ENCODE measurements at regions not wholly inside any gene's neighbourhood (a gene's known extent, or its start where the extent isn't known, plus 50 kb on each side); places are given as distances from the start of the nearest gene placed in this dataset.

DNA sequence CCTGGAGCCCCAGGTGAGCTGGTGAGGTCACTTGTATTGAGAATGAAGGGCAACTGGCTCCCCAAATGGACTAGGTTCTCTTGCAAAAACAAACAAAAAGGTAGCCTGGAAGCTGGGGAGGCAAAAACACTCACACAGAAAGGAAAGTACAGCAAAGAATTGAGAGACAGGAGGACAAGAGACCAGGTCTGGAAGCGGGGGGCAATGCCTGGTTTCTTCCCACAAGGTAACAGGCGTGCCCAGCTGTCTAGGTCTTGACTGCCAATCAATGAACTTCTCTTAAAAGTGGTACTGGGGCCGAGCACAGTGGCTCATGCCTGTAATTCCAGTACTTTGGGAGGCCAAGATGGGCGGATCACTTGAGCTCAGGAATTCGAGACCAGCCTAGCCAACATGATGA is 356.4 kb upstream of the TSHZ3 start:
- DNase-seq (ENCODE audit: low spot score in 2 of 2) (no peak), ATAC-seq (no peak)
- H3K9me3 Mint-ChIP-seq: peaks cover 13 to 22% of the 10 kb centered on the region in 2 donors
- no peak overlapping the region for H3K27ac Mint-ChIP-seq
- H3K36me3 Mint-ChIP-seq: no peaks in the 10 kb centered on the region

DNA sequence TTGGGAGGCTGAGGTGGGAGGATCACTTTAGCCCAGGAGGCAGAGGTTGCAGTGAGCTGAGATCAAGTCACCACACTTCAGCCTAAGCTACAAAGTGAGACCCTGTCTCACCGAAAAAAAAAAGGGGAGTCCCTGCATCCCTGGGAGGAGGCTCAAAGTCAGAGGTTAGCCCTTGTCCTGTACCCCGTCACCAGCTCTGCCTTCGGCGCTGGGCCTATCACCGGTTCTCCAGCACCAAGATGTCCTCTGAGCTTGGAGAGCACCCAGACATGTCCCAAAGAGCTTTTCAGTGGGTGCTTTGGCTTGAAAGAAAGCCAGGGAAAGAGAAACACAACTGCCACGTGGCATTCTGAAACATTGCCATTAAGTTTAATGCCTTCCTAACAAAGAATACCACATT is 356.9 kb upstream of the TSHZ3 start:
- no peak overlapping the region for H3K27ac Mint-ChIP-seq
- H3K36me3 Mint-ChIP-seq: no peaks in the 10 kb centered on the region
- ATAC-seq (no peak), DNase-seq (ENCODE audit: low spot score in 2 of 2) (no peak)
- H3K9me3 Mint-ChIP-seq: peaks cover 13 to 22% of the 10 kb centered on the region in 2 donors

DNA sequence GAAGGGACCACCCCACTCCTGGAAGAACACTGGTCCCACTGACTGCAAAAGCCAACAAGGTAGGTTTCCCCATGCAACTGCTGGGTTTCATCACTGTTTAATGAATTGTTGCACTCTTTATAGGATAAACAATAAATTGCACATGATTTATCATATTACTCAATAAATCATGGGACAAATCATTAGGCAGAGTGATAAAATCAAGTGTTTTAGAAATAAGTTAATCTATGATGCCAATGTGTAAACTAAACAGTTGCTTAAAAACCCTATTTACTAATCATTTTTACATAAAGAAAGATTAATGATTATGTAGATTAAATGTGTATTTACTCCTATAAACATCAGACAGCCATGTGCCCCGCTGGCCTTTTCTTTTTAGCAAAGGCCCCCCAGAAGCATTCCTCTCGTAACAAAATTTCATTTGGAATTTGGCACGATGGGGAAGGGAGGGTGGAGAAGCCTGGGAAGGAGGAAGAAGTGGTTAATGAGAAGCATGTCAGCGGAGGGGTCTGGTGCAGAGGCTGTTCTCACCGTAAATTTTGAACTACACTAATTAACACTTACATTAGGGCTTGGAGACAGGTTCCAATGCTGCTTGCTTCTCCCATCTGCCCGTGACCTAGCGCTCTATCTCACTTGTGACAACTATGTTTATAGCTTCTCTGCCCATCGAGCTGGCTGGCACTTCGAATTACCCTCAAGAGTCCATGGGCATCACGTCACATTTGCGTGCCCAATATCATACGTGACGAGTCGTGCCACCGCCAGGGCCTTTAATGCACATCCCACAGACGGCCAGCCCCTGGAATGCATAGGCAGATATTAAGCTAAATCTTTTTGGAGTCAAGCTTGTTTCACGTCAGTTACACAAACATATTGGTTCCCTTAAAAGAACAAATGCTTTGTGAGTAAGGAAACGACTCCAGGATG is 357.7 kb upstream of the TSHZ3 start:
- peaks cover 11 to 20% of the 10 kb centered on the region in 2 donors for H3K9me3 Mint-ChIP-seq
- H3K36me3 Mint-ChIP-seq: no peaks in the 10 kb centered on the region
- ATAC-seq (no peak), DNase-seq (ENCODE audit: low spot score in 2 of 2) (no peak)
- no peak overlapping the region for H3K27ac Mint-ChIP-seq

DNA sequence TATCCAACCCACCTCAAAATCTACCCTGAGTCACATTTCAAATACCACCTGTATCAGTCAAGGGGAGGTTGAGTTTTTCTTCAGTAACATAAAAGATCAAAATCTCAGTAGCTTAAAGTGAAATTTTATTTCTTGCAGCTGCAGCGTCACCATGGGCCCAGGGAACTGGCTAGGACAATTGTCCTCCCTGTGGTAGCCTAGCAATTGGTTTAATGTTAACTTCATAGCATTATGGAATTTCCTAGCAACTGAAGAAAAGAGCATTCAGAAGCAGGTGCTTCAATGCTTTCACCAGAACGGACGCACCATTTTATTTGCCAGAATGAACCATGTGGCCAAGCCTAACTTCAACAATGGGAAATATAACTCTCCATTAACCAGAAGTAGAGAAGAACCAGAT is 359.3 kb upstream of the TSHZ3 start:
- H3K27ac Mint-ChIP-seq: no peak overlapping the region
- peaks cover 2 to 12% of the 10 kb centered on the region in 2 donors for H3K9me3 Mint-ChIP-seq

DNA sequence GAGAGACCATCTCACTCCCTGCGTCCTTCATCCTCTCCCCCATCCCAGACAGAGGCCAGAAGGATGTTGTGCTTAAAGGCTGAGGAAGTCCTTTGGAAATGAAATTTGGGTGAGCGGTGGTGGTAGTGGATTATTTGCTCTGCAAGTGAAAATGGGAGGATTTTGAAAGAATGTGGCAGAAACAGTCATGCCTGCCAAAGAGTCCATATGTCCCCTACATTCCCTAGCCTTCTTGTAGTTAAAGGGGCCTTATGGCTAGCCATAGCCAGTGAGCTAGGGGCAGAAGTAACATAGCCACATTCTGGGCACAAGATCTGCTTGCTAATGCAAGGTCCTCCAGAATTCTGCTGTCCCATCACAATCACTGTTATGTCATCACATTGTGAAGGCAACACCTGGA is 360.2 kb upstream of the TSHZ3 start:
- Mint-ChIP-seq H3K9me3 (peaks cover 0 to 3% of the 10 kb centered on the region in 2 donors), H3K27ac (no peak overlapping the region), H3K36me3 (no peaks in the 10 kb centered on the region)
- DNase-seq (ENCODE audit: low spot score in 2 of 2): no peak
- ATAC-seq: no peak

More for the DNA sequence above, 359.3 kb upstream of the TSHZ3 start:
- ATAC-seq: no peak
- no peak for DNase-seq (ENCODE audit: low spot score in 2 of 2)
- no peaks in the 10 kb centered on the region for H3K36me3 Mint-ChIP-seq

DNA sequence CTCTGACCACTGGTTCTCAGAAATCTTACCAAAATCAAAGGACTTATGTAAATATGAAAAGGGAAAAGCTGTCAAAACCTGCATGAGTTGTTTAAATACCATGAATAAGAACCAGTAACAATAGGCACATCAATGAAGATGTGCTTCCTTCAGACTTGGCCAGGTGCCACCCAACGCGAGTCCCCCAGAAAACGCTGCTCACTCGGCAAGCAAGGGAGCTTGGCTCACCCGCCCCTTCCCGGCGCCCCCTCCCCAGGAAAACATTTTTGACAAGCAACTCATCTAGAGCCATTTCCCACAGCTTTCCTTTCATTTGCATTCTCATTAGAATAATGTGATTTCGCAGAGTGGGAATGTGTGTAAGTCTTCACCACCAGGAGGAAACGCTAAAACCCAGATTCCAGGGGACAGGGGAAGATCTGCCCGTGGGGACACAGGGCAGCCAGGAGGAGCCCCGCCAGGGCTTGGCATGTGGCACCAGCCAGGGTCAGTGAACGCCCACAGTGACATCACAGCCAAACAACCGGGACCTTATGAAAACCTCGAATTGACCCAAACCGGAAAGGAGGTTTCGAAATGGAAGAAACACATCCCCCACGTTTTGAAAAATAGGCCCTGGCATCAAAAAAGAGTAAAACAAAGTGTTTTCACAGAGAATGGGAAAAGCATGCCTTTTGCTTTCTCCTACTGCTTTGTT is 366.2 kb upstream of the TSHZ3 start:
- DNase-seq (ENCODE audit: low spot score in 2 of 2) (no peak), ATAC-seq (no peak)
- Mint-ChIP-seq H3K36me3 (no peaks in the 10 kb centered on the region), H3K27ac (no peak overlapping the region), H3K9me3 (no peaks in the 10 kb centered on the region)

DNA sequence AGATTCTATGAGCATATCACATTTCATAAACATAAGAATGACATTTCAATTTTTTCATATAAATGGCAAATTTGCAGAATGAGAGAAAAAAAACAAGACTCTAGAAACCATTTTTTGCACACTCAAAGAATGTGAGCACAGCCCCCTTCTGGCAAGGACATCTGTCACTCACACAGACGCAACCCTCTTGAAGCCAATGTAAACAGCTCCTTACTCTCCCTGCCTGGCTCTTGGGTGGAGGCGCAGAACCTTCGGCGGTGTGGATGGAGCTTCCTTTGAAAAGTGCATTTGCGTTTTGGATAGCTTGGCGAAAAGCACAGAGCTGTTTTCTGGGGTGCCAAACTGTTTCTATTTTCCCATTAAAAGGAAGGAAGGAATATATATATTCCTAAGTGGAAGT is 367.6 kb upstream of the TSHZ3 start:
- H3K36me3 Mint-ChIP-seq: no peaks in the 10 kb centered on the region
- H3K27ac Mint-ChIP-seq: no peak overlapping the region
- no peak for ATAC-seq
- no peaks in the 10 kb centered on the region for H3K9me3 Mint-ChIP-seq
- DNase-seq (ENCODE audit: low spot score in 2 of 2): no peak

DNA sequence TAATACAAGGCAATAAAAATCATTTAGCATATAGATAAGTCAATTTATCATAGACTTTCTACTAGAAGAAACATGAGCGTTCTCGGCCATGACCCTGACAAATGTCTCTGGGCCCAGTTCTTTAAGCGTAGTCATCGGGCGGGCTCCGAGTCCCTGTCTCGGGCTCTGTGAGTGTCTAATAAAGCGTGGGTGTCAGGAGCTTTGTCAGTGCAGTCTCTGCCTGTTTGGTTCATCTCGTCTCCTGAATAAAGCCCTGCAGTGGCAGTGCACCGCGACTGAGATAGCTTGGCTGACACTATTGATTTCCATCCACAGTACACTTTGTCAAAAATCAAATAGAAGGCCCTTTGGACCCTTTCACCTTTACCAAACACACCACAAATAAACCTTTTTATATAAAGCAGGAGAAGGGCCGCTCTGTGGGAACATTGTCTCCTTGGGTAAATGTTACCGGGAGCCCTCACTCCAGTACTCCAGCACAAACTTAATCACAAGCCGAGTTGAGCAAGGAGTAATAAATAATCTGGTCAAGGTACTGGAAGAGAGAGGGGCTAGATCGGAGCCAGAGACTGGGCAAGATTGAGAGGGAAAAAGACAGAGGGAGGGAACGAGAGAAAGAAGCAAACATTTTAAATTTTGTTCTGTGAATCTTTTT is 368.2 kb upstream of the TSHZ3 start:
- ATAC-seq: no peak
- no peaks in the 10 kb centered on the region for H3K9me3 Mint-ChIP-seq
- DNase-seq (ENCODE audit: low spot score in 2 of 2): no peak
- H3K27ac Mint-ChIP-seq: no peak overlapping the region
- no peaks in the 10 kb centered on the region for H3K36me3 Mint-ChIP-seq

DNA sequence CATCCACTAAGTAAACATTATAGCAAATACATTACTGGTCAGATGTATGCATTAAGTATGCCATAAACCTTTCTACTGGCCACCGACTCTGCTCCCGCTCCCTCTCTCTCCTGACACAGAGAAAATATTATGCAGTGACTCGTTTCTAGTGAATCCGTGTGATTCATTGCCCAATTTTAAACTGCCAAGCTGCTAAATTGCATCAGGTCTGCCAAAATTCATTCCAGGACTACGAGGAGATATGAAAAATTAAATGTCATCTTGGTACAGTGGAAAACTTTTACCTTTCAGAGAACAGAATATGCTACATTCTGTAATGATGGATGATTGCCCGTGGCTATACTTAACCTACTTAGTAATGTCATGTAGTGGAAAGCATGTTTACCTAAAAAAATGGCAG is 368.8 kb upstream of the TSHZ3 start:
- no peaks in the 10 kb centered on the region for H3K36me3 Mint-ChIP-seq
- ATAC-seq (no peak), DNase-seq (ENCODE audit: low spot score in 2 of 2) (no peak)
- no peak overlapping the region for H3K27ac Mint-ChIP-seq
- H3K9me3 Mint-ChIP-seq: no peaks in the 10 kb centered on the region

DNA sequence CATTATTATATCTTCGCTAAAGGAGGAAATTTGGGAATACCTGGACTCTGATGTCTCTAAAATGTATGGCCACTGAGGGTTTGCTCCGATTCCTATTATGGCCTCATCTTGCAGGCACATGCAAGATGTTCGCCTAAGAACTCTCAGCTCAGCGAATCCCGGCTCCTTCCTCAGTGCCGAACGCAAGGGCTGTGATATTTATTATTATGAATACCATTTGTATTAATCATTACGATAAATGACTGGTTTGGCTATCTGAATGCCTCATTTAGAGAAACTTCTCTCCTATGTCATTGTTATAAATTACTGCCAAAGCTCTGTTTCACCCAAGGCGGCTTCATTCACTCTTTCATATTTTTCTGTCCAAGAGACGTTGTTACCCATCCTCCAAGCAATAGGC is 369.7 kb upstream of the TSHZ3 start:
- H3K36me3 Mint-ChIP-seq: no peaks in the 10 kb centered on the region
- no peaks in the 10 kb centered on the region for H3K9me3 Mint-ChIP-seq
- ATAC-seq (no peak), DNase-seq (ENCODE audit: low spot score in 2 of 2) (no peak)
- H3K27ac Mint-ChIP-seq: no peak overlapping the region

DNA sequence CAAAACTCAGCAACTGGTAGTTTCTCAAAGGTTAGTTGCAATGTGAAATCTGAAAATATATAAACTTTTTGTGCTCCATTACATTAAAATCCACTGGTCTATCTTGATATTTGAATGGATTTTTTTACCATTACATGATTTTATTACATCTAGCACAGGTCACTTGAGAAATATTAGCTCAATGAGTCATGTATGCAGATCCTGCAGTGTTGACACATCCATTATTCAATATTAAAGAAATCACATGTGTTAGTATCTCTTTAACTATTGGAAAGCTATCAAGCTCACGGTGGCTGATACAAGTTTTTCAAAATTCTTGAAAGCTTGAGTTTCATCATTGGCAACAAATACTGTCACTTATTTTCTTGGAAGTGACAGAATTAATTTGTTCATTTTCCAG is 373.9 kb upstream of the TSHZ3 start:
- Mint-ChIP-seq H3K36me3 (no peaks in the 10 kb centered on the region), H3K27ac (no peak overlapping the region), H3K9me3 (no peaks in the 10 kb centered on the region)
- DNase-seq (ENCODE audit: low spot score in 2 of 2) (no peak), ATAC-seq (no peak)

DNA sequence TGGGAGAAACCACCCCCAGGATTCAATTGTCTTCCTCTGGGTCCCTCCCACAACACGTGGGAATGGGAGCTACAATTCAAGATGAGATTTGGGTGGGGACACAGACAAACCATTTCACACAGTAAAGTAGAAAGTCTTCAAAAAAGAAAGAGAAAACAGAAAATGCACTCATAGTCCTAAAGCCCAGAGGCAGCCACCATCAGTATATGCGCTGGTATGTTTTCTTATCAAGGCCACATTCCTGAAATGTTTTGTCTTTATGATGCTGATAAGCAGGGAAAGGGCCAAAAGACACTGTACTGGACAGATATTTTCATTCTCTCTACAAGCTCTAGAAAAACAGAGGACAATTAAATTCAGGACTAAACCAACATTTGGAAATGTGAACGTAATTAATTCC is 375.8 kb upstream of the TSHZ3 start:
- peaks cover 0 to 4% of the 10 kb centered on the region in 2 donors for H3K9me3 Mint-ChIP-seq
- H3K36me3 Mint-ChIP-seq: no peaks in the 10 kb centered on the region
- DNase-seq (ENCODE audit: low spot score in 2 of 2) (no peak), ATAC-seq (no peak)
- no peak overlapping the region for H3K27ac Mint-ChIP-seq

DNA sequence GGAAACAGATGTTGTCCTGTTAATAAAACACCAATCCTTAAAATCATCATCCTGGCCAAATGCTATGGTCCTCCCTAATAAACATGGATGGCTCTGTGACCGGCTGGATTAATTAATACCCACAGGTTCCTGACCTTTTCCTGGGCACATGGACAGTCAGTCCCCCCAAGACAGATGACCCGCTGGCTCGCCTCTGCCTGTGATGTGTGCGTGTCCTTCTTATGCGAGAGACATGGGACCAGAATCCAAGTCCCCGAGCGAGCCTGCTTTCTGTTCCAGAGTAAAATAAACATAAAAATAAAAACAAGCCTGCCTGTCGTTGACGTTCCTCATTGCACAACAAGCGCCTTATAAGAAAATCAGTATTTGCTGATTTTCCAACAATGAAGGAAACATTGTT is 378.3 kb upstream of the TSHZ3 start:
- DNase-seq (ENCODE audit: low spot score in 2 of 2): no peak
- H3K36me3 Mint-ChIP-seq: no peaks in the 10 kb centered on the region
- no peak for ATAC-seq
- H3K9me3 Mint-ChIP-seq: peaks cover 0 to 4% of the 10 kb centered on the region in 2 donors
- no peak overlapping the region for H3K27ac Mint-ChIP-seq

DNA sequence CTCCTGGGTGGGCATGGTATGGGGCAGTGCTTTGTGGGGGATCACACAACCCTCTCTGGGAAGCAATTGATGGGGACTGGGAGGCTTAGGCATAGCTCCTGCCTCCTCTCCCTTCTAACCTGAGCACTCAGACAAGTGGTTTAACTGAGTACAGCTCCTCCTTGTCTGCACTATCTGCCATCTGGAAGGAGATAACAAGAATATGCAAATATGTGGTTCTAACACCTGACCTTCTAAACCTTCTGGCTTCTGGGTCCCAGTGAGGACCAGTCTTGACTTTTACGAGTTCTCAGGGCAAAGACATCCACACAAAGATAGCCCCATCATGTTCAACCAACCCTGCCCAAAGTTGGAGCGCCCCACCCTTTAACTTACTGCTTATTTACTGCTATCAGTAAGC is 381.0 kb upstream of the TSHZ3 start:
- Mint-ChIP-seq H3K36me3 (no peaks in the 10 kb centered on the region), H3K9me3 (peaks cover 0 to 10% of the 10 kb centered on the region in 2 donors), H3K27ac (no peak overlapping the region)
- no peak for DNase-seq (ENCODE audit: low spot score in 2 of 2)
- ATAC-seq: no peak

DNA sequence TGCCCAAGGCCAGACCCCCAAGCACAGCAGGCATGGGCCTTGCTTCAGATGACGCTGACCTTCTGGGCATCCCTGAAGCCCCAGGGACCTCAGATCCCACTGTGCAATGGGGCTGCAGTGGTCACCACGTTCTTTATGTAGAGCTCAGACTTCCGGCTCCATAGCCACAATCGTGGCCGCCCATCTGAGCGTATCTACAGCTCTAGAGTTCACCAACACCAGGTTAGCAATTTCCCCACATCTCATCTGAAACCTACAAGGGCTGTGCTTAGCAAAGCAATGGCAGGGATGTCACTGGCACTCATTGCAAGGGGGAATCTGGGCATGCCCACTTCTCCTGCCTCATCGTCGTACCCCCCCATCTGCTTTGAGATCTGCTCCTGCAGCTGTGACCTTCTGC is 384.4 kb upstream of the TSHZ3 start:
- Mint-ChIP-seq H3K9me3 (peaks cover 0 to 6% of the 10 kb centered on the region in 2 donors), H3K27ac (no peak overlapping the region), H3K36me3 (no peaks in the 10 kb centered on the region)
- DNase-seq (ENCODE audit: low spot score in 2 of 2) (no peak), ATAC-seq (no peak)

DNA sequence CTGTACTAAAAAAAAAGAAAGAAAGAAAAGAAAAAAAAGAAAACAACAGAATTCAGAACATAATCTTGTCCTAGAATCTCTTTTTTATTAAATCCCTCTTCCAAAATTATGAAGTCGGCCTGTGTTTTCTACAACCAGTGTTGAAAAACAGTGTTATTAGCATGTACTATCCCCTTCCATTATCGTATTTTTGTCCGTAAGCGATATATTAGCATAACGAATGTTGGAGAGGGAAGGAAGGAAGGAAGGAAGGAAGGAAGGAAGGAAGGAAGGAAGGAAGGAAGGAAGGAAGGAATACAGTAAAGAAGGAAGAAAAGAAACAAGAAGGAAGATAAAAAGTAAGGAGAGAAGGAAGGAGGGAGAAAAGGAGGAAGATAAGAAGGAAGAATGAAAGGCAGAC is 393.0 kb upstream of the TSHZ3 start:
- no peaks in the 10 kb centered on the region for H3K36me3 Mint-ChIP-seq
- DNase-seq (ENCODE audit: low spot score in 2 of 2): no peak
- no peak overlapping the region for H3K27ac Mint-ChIP-seq
- ATAC-seq: no peak
- H3K9me3 Mint-ChIP-seq: peaks cover 0 to 5% of the 10 kb centered on the region in 2 donors

DNA sequence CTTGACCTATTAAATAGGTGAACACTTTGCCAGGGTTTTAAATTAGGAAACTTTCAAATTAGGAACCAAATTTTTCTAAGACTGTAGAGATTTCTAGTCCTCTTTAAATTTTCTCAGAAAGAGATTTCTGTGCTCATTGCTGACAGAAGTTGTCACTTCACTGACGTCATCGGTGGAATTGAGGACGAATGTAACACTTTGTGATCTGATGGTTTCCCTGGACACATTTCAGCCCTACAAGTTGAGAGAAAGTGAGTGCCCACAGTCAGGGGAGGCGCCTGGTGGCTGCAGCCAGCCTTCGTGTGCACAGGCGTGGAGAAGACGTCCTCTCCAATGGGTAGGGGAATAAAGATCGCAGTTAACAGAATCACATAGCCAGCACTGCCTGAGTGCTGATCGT is 396.5 kb upstream of the TSHZ3 start:
- H3K27ac Mint-ChIP-seq: no peak overlapping the region
- peaks cover 0 to 5% of the 10 kb centered on the region in 2 donors for H3K9me3 Mint-ChIP-seq
- no peak for DNase-seq (ENCODE audit: low spot score in 2 of 2)
- ATAC-seq: no peak
- no peaks in the 10 kb centered on the region for H3K36me3 Mint-ChIP-seq
